ENCODE measurements at regions not wholly inside any gene's neighbourhood (a gene's known extent, or its start where the extent isn't known, plus 50 kb on each side); places are given as distances from the start of the nearest gene placed in this dataset.

DNA sequence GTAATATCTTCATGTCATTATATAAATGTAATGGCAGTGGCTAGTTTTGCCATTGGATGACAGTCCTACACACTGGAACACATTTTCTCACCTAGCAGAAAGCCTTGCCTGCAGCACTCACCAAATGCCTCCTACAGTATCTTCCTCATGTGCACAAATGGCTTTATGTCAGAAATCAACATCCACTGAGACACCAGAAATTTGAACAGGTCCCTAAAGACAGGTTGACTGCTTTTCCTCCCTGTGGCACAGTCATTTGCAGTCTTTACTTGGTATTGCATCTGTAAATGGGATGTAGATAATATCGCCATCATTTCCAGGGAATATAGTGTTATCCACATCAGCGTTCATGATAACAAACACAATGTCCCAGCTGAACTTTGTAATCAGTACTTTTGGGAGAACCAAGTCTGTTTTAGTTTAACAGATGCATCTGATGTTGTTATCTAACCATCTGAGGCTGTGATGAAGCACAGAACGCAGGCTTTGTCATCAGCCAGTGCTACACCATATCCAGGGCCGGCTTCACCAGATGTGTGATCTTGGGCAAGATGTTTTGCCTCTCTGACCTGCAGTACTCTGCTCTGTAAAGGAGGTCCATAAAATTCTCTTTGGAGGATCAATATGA, 83.9 kb upstream of the TAS2R1 start:
- DNase-seq (ENCODE audit: low read depth) = no peak

DNA sequence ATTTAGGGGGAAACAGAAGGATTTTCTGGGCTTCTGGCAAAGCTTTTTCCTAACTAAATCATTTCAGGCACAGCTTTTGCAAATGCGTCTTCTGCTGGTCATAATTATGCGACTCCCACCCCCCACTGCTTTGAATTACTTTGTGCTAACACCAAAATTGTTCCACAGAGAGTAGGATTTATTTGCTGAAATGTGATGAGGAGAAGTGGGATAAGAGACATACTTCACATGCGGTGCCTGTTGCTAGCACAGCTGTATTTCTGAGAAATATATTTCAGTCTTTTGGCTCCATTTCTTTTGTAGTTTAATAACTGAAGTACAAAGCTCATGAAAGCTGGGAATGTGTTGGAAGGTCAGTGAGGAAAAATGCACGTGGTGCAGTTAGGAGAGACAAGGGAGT, 83.2 kb upstream of the TAS2R1 start:
- no peak overlapping the region for H3K4me3 ChIP-seq (ENCODE audit: low read depth, low read length)
- no peak for DNase-seq (ENCODE audit: low read depth)
- TF ChIP-seq, protein P1, sequence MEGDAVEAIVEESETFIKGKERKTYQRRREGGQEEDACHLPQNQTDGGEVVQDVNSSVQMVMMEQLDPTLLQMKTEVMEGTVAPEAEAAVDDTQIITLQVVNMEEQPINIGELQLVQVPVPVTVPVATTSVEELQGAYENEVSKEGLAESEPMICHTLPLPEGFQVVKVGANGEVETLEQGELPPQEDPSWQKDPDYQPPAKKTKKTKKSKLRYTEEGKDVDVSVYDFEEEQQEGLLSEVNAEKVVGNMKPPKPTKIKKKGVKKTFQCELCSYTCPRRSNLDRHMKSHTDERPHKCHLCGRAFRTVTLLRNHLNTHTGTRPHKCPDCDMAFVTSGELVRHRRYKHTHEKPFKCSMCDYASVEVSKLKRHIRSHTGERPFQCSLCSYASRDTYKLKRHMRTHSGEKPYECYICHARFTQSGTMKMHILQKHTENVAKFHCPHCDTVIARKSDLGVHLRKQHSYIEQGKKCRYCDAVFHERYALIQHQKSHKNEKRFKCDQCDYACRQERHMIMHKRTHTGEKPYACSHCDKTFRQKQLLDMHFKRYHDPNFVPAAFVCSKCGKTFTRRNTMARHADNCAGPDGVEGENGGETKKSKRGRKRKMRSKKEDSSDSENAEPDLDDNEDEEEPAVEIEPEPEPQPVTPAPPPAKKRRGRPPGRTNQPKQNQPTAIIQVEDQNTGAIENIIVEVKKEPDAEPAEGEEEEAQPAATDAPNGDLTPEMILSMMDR (IDR thresholded peaks at IDR 0.05; ENCODE audit: insufficient read depth, low read depth, low read length, missing control alignments) = no peak

More for the DNA sequence above, 83.9 kb upstream of the TAS2R1 start:
- TF ChIP-seq, protein P1 (IDR thresholded peaks at IDR 0.05; ENCODE audit: insufficient read depth, low read depth, low read length, missing control alignments) = no peak
- no peak overlapping the region for H3K4me3 ChIP-seq (ENCODE audit: low read depth, low read length)

DNA sequence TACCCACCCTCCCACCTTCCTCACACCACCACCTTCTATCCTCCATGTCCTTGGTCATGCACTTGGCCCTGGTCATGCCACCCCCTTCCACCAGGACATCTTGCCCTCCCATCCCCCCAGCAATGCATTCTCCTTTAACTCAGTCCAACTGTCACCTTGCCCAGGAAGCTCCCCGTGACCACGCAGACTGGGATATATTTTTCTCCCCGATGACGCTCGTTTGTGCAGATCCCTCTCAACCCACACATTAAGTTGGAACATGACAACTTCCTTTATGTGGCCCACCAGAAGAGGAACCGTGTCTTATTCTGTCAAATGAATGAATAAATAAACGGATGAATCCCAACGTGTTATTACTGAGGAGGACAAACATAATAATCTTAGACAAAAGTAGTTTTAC, 82.8 kb upstream of the TAS2R1 start:
- DNase-seq (ENCODE audit: low read depth) = no peak
- TF ChIP-seq, protein P1 (IDR thresholded peaks at IDR 0.05; ENCODE audit: insufficient read depth, low read depth, low read length, missing control alignments) = no peak
- H3K4me3 ChIP-seq (ENCODE audit: low read depth, low read length) = no peak overlapping the region

DNA sequence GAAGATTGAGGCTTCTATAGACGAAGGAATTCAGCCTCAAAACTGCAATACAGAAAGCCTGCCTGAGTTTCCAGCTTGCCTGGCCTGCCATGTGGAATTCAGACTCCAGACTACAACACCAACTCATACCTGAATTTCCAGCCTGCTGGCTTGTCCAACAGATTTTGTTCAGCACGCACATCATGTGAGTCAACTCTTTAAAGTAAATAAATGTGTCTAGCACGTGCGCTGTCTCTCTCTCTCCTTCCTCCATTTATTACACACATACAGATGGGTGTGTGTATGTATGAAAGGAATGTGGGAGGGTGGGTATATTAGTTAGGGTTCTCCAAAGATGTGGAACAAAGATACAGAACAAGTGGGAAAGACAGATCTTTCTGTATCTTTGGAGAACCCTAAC, 82.4 kb upstream of the TAS2R1 start:
- DNase-seq (ENCODE audit: low read depth) = no peak
- H3K4me3 ChIP-seq (ENCODE audit: low read depth, low read length) = no peak overlapping the region
- TF ChIP-seq, protein P1 (IDR thresholded peaks at IDR 0.05; ENCODE audit: insufficient read depth, low read depth, low read length, missing control alignments) = no peak

DNA sequence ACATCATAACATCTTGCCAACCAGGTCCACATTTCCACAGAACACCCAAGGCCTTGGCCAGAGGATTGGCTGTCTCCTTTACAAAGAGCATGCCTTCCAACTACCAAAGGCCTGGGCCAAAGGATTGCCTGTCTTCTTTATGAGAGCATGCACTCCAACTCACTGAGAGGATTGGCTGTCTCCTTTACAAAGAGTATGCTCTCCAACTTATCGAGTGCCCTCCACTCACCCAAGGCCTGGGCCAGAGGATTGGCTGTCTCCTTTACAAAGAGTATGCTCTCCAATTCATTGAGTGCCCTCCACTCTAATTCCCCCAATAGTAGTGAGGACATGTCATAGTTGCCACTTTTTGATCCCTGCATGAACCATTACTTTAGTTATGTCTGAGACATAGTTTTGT, 79.9 kb upstream of the TAS2R1 start:
- no peak for DNase-seq (ENCODE audit: low read depth)
- no peak overlapping the region for H3K4me3 ChIP-seq (ENCODE audit: low read depth, low read length)
- TF ChIP-seq, protein P1 (IDR thresholded peaks at IDR 0.05; ENCODE audit: insufficient read depth, low read depth, low read length, missing control alignments) = no peak

DNA sequence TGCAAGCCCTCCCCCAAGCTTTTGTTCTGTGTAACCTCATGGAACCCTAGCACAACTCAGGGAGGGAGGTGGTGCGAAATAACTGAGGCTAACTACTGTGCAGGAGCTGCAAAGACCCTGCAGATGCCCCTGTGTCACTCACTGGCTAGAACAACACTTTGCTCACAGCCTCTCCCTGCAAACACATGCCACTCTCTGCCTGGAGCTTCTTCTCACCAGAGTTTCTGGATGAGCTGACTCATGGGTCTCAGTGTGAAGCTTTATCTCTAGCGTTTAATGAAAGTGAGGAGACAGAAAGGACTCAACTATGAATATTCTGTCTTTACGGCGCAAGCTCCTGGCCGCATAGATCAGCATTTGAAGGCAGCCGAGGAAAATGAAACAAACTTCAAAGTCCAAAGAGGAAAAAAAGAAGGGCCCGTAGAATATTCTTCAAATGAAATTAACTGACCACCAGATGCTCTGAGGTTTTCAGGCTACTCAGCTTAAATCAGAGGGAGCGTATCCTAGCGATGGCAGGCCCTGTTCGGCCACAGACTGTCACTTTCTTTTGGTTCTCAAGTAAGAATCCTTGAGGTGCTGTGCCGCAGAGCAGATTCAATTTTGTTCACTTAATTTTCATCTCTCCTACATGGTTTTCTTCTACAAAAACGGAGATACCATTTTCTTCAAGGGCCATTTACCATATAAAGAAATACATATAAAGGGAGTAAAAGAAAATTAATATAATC, 77.7 kb upstream of the TAS2R1 start:
- no peak overlapping the region for H3K4me3 ChIP-seq (ENCODE audit: low read depth, low read length)
- DNase-seq (ENCODE audit: low read depth) = no peak
- TF ChIP-seq, protein P1 (IDR thresholded peaks at IDR 0.05; ENCODE audit: insufficient read depth, low read depth, low read length, missing control alignments) = no peak
